GM12878 (cell line): ENCODE measurements at regions not wholly inside any gene's neighbourhood (a gene's known extent, or its start where the extent isn't known, plus 50 kb on each side); places are given as distances from the start of the nearest gene placed in this dataset.

Source experiments
- ATAC-seq: fragments of 200-7000 bp; cut with Tn5 transposase; 3 replicates; pipeline ENCODE4 v1.9.1; 2020; ENCODE audit warnings: mild to moderate bottlenecking, moderate library complexity
- BruUV-seq: library from RNA; stranded (reverse); fragments of 400-500 nt; replicated peaks from 2 replicates; lab custom pipeline; 2021; lab: Mats Ljungman, UMichigan
- CTCF ChIA-PET: fragments of 300-600 bp; sonication (Branson Sonifier 250); formaldehyde crosslinking; extraction: SDS; loops from one replicate; lab custom pipeline; 2021; ENCODE audit warnings: inconsistent platforms; lab: Yijun Ruan, JAX
- POLR2A ChIA-PET: fragments of 350-600 bp; formaldehyde crosslinking; extraction: SDS; loops from one replicate; lab custom pipeline; 2021; ENCODE audit warnings: inconsistent platforms; lab: Charles Lee
- RAD21 ChIA-PET: fragments of 300-600 bp; sonication (Branson Sonifier 250); formaldehyde crosslinking; loops from one replicate; lab custom pipeline; 2023; ENCODE audit warnings: antibody characterized with exemption; ENCODE audit not compliant: unreplicated experiment; lab: Charles Lee
- SMC1A ChIA-PET: fragments of 300-600 bp; sonication (Branson Sonifier 250); formaldehyde crosslinking; loops from one replicate; lab custom pipeline; 2023; ENCODE audit not compliant: unreplicated experiment, uncharacterized antibody; lab: Charles Lee
- DNase-seq: peaks from one replicate; pipeline ENCODE4 v3.0.0-alpha.2; 2011; ENCODE audit warnings: low read depth, low spot score
- FAIRE-seq: peaks from 3 replicates; lab custom pipeline; 2011; peaks lifted over from hg19 to GRCh38; lab: Jason Lieb, UNC
- H2AFZ ChIP-seq: 2 replicates; pipeline ENCODE4 v1.6.0; 2011; ENCODE audit warnings: low read depth, low read length, control low read depth; ENCODE audit not compliant: control insufficient read depth
- H3K27ac ChIP-seq: 2 replicates; pipeline ENCODE4 v1.5.1; 2011; ENCODE audit warnings: control low read depth; ENCODE audit not compliant: control insufficient read depth, insufficient read depth
- H3K27me3 ChIP-seq, 2 experiments: replicated peaks in 1 of 2; 2 replicates each; pipeline versions ENCODE4 v1.6.0 to v1.6.1; 2011; ENCODE audit warnings: low read length in 1 of 2; ENCODE audit not compliant: control insufficient read depth in 2 of 2, insufficient read depth in 2 of 2
- H3K36me3 ChIP-seq, 2 experiments: 2 replicates each; pipeline ENCODE4 v1.5.1; 2011; ENCODE audit warnings: low read length in 1 of 2; ENCODE audit not compliant: control insufficient read depth in 2 of 2, insufficient read depth in 2 of 2
- H3K4me1 ChIP-seq: 2 replicates; pipeline ENCODE4 v1.6.1; 2011; ENCODE audit warnings: mild to moderate bottlenecking, low read length, moderate library complexity, mixed read lengths; ENCODE audit not compliant: control insufficient read depth, insufficient read depth
- H3K4me2 ChIP-seq: 2 replicates; pipeline ENCODE4 v1.6.0; 2011; ENCODE audit warnings: control low read depth; ENCODE audit not compliant: control insufficient read depth, insufficient read depth
- H3K4me3 ChIP-seq: fragments of 200-600 bp; sonication (generic); 2 replicates; pipeline ENCODE4 v1.5.1; 2016
- H3K79me2 ChIP-seq: 2 replicates; pipeline ENCODE4 v1.6.0; 2011; ENCODE audit warnings: low read length; ENCODE audit not compliant: control insufficient read depth, insufficient read depth
- H3K9ac ChIP-seq: 2 replicates; pipeline ENCODE4 v1.8.0; 2011; ENCODE audit warnings: low read length, control low read depth, mixed read lengths; ENCODE audit not compliant: control insufficient read depth, insufficient read depth
- H3K9me3 ChIP-seq: replicated peaks from 3 replicates; pipeline ENCODE4 v1.5.1; 2011; ENCODE audit warnings: mild to moderate bottlenecking, low read length; ENCODE audit not compliant: control insufficient read depth, insufficient read depth
- H4K20me1 ChIP-seq: 2 replicates; pipeline ENCODE4 v1.6.0; 2011; ENCODE audit not compliant: control insufficient read depth, insufficient read depth
- BRCA1 ChIP-seq: IDR thresholded peaks from 2 replicates; pipeline ENCODE4 v1.6.1; 2011; ENCODE audit warnings: low read depth, low read length, improper control_type of control experiment
- CHD1 ChIP-seq: IDR thresholded peaks from 2 replicates; pipeline ENCODE4 v1.6.1; 2012; ENCODE audit warnings: low read depth, low read length, improper control_type of control experiment
- CHD4 ChIP-seq: fragments of 200-600 bp; sonication (generic); IDR thresholded peaks from 2 replicates; pipeline ENCODE4 v1.6.1; 2016; ENCODE audit warnings: mild to moderate bottlenecking
- EP300 ChIP-seq, 2 experiments: fragments of 150-350 bp in 1 of 2; IDR thresholded peaks; 2 replicates each; pipeline ENCODE4 v1.6.1; 2011 to 2012; ENCODE audit warnings: low read depth in 2 of 2, low read length in 2 of 2, borderline replicate concordance in 1 of 2, improper control_type of control experiment in 1 of 2, inconsistent platforms in 1 of 2; ENCODE audit not compliant: control insufficient read depth in 1 of 2
- GABPA ChIP-seq: IDR thresholded peaks from 2 replicates; pipeline ENCODE4 v1.6.1; 2014; ENCODE audit warnings: antibody characterized with exemption, low read depth, mild to moderate bottlenecking, inconsistent platforms
- IRF5 ChIP-seq: fragments of 450-650 bp; IDR thresholded peaks from 2 replicates; pipeline ENCODE4 v1.6.1; 2017; ENCODE audit warnings: borderline replicate concordance
- JUNB ChIP-seq: IDR thresholded peaks from 2 replicates; pipeline ENCODE4 v1.6.1; 2016; ENCODE audit warnings: antibody characterized with exemption, mild to moderate bottlenecking
- LARP7 ChIP-seq: fragments of 450-650 bp; IDR thresholded peaks from 2 replicates; pipeline ENCODE4 v1.6.1; 2017; ENCODE audit warnings: mild to moderate bottlenecking
- NR2C2 ChIP-seq: IDR thresholded peaks from 2 replicates; pipeline ENCODE4 v1.6.1; 2011; ENCODE audit warnings: borderline replicate concordance, low read depth; ENCODE audit not compliant: control insufficient read depth, insufficient read length
- POLR2A ChIP-seq: IDR thresholded peaks from 2 replicates; pipeline ENCODE4 v1.6.1; 2011; ENCODE audit warnings: low read depth, mild to moderate bottlenecking, low read length
- RAD21 ChIP-seq: IDR thresholded peaks from 2 replicates; pipeline ENCODE4 v1.6.1; 2011; ENCODE audit warnings: mild to moderate bottlenecking, low read depth, low read length, moderate library complexity; ENCODE audit not compliant: insufficient read depth
- RCOR1 ChIP-seq: conservative IDR thresholded peaks from 2 replicates; pipeline ENCODE4 v1.6.1; 2012; ENCODE audit warnings: low read depth, low read length, improper control_type of control experiment
- SMAD1 ChIP-seq: fragments of 450-650 bp; IDR thresholded peaks from 2 replicates; pipeline ENCODE4 v1.6.1; 2018; ENCODE audit warnings: mild to moderate bottlenecking, low read depth; ENCODE audit not compliant: partially characterized antibody
- SREBF2 ChIP-seq: IDR thresholded peaks from 2 replicates; pipeline ENCODE4 v1.6.1; 2012; ENCODE audit warnings: mild to moderate bottlenecking, low read length
- SUPT20H ChIP-seq: IDR thresholded peaks from 2 replicates; pipeline ENCODE4 v1.6.1; 2011; ENCODE audit warnings: low read depth, mild to moderate bottlenecking, low read length, moderate library complexity, borderline replicate concordance; ENCODE audit not compliant: control insufficient read depth
- TAF1 ChIP-seq: IDR thresholded peaks from 2 replicates; pipeline ENCODE4 v1.6.1; 2011; ENCODE audit warnings: mild to moderate bottlenecking, low read depth, low read length, borderline replicate concordance
- ZBTB40 ChIP-seq: fragments of 450-650 bp; IDR thresholded peaks from 2 replicates; pipeline ENCODE4 v1.6.1; 2016; ENCODE audit warnings: mild to moderate bottlenecking, moderate library complexity, borderline replicate concordance
- WGBS: methylation state at CpG from one replicate; pipeline ENCODE4 v1.1.6; 2016; ENCODE audit warnings: low lambda C conversion rate; ENCODE audit not compliant: insufficient replicate concordance, insufficient coverage; ENCODE audit errors: missing lambda C conversion rate; 5-methylcytosine and 5-hydroxymethylcytosine counted together
- in situ Hi-C: fragments of 300-500 bp; cut with MboI; formaldehyde crosslinking; loops from 9 replicates; pipeline ENCODE4 v1.14.3; 2018; ENCODE audit warnings: mixed read lengths
- intact Hi-C: fragments of 100-400 bp; cut with micrococcal nuclease; formaldehyde crosslinking; loops from one replicate; pipeline ENCODE4 v1.14.2; 2022; ENCODE audit not compliant: unreplicated experiment
- TF ChIP-seq, protein P1 (sequence below): IDR thresholded peaks from 2 replicates; pipeline ENCODE4 v1.6.1; 2012; ENCODE audit warnings: low read length, inconsistent platforms

DNA sequence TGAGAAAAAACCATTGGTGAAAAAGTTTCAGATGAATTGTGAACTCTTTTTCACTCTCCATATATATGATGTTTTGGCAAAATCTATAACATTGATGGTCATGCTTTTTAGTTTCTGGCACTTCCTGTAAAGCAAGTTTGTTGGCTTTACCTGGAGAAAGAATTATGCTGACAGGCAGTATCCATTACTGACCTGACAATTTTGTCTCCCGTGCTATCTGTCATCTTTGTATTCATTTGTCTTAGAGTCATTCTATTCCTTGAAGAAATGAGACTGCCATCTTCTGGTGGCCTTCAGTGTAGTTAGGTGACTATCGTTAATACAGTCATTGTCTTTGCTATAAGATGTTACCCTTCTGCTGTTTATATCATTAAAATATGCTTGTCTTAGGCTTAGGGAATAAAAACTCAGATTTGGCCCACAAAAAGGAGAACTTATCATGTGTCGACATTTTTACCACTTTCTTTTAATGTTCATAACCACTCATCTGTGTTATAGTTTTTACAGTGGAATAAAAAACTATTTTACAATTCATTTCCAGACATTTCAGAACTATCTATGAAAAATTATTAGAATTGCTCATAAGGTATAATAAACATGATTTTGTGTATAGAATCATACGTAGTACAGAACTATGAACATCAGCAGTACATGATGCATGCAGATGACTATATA is 707.0 kb downstream of the EPM2A start:
- Histone ChIP-seq H4K20me1 (no peaks in the 10 kb centered on the region), H3K79me2 (no peaks in the 10 kb centered on the region), H3K36me3 (no peaks in the 10 kb centered on the region), H3K4me1 (no peaks in the 10 kb centered on the region), H3K27ac (no peak overlapping the region), H3K4me2 (no peak overlapping the region), H3K9me3 (no peaks in the 10 kb centered on the region), H3K4me3 (no peak overlapping the region), H2AFZ (no peak overlapping the region), H3K9ac (no peak overlapping the region), H3K27me3 (no peaks in the 10 kb centered on the region; a peak in 1 of 4 replicates)
- BruUV-seq: no TSS peak
- under 1% methylated on average over 4 of the region's 4 CpGs for WGBS
- ChIA-PET CTCF (interaction anchor here (0.9 to 1.3 kb wide), 4 partner anchors 32 to 446 kb away, joined by 3 to 7 read pairs (median 4); no protein-coding TSS in a partner anchor), POLR2A (no interaction called here), RAD21 (no interaction called here), SMC1A (no interaction called here)
- DNase-seq: no peak
- FAIRE-seq: peak; percentile 95
- intact Hi-C loops: loop anchor here (1.0 kb wide), 1 partner anchor 443 kb away; no protein-coding TSS in a partner anchor
- ATAC-seq: peak; percentile 84
- in situ Hi-C loops: no loop called here
- TF ChIP-seq ZBTB40 (no peak), CHD1 (no peak), JUNB (no peak), IRF5 (no peak), TAF1 (no peak), NR2C2 (no peak), LARP7 (no peak), RCOR1 (no peak), POLR2A (no peak), EP300 (IDR thresholded peaks at IDR 0.05; ENCODE audit: borderline replicate concordance in 1 of 2, control insufficient read depth in 1 of 2, low read depth in 2 of 2, low read length in 2 of 2) (no peak), RAD21 (peak; percentile 60), SREBF2 (no peak), SMAD1 (no peak), BRCA1 (no peak), CHD4 (no peak), SUPT20H (no peak), GABPA (no peak)
- TF ChIP-seq, protein P1, sequence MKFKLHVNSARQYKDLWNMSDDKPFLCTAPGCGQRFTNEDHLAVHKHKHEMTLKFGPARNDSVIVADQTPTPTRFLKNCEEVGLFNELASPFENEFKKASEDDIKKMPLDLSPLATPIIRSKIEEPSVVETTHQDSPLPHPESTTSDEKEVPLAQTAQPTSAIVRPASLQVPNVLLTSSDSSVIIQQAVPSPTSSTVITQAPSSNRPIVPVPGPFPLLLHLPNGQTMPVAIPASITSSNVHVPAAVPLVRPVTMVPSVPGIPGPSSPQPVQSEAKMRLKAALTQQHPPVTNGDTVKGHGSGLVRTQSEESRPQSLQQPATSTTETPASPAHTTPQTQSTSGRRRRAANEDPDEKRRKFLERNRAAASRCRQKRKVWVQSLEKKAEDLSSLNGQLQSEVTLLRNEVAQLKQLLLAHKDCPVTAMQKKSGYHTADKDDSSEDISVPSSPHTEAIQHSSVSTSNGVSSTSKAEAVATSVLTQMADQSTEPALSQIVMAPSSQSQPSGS: no peak
